Hepatocyte (in vitro differentiated cells): ENCODE measurements at regions not wholly inside any gene's neighbourhood (a gene's known extent, or its start where the extent isn't known, plus 50 kb on each side); places are given as distances from the start of the nearest gene placed in this dataset.

Source experiments
- DNase-seq: peaks from one replicate; pipeline ENCODE4 v3.0.0-alpha.2; 2016; ENCODE audit warnings: low spot score
- H2AFZ ChIP-seq: fragments of 200-600 bp; sonication (generic); 2 replicates; pipeline ENCODE4 v1.6.0; 2016; ENCODE audit warnings: antibody characterized with exemption, mild to moderate bottlenecking
- H3K27ac ChIP-seq: fragments of 200-600 bp; sonication (generic); 2 replicates; pipeline ENCODE4 v1.5.1; 2016; ENCODE audit warnings: mild to moderate bottlenecking
- H3K27me3 ChIP-seq: fragments of 200-600 bp; sonication (generic); 2 replicates; pipeline ENCODE4 v1.6.1; 2016
- H3K36me3 ChIP-seq: fragments of 200-600 bp; sonication (generic); replicated peaks from 2 replicates; pipeline ENCODE4 v1.5.1; 2016; ENCODE audit warnings: low read depth; ENCODE audit not compliant: insufficient read depth
- H3K4me1 ChIP-seq: fragments of 200-600 bp; sonication (generic); 2 replicates; pipeline ENCODE4 v1.5.1; 2016; ENCODE audit warnings: mild to moderate bottlenecking, moderate library complexity; ENCODE audit not compliant: insufficient read depth
- H3K4me2 ChIP-seq: fragments of 200-600 bp; sonication (generic); 2 replicates; pipeline ENCODE4 v1.6.0; 2016
- H3K4me3 ChIP-seq: fragments of 200-600 bp; sonication (generic); 2 replicates; pipeline ENCODE4 v1.5.1; 2016; ENCODE audit warnings: mild to moderate bottlenecking
- H3K79me2 ChIP-seq: fragments of 200-600 bp; sonication (generic); 2 replicates; pipeline ENCODE4 v1.6.0; 2017; ENCODE audit warnings: mild to moderate bottlenecking
- H3K9me2 ChIP-seq: fragments of 200-600 bp; sonication (generic); replicated peaks from 2 replicates; pipeline ENCODE4 v1.6.0; 2017; ENCODE audit warnings: mild to moderate bottlenecking; ENCODE audit not compliant: insufficient read depth
- H3K9me3 ChIP-seq: fragments of 200-600 bp; sonication (generic); 2 replicates; pipeline ENCODE4 v1.5.1; 2016; ENCODE audit warnings: low read depth, mild to moderate bottlenecking
- H4K20me1 ChIP-seq: fragments of 200-600 bp; sonication (generic); 2 replicates; pipeline ENCODE4 v1.6.0; 2016; ENCODE audit warnings: mild to moderate bottlenecking; ENCODE audit not compliant: insufficient read depth, poor library complexity, severe bottlenecking
- CTCF ChIP-seq: fragments of 200-600 bp; sonication (generic); IDR thresholded peaks from 2 replicates; pipeline ENCODE4 v1.5.1; 2016; ENCODE audit warnings: antibody characterized with exemption, mild to moderate bottlenecking; ENCODE audit not compliant: poor library complexity
- EZH2 ChIP-seq: fragments of 200-600 bp; sonication (generic); IDR thresholded peaks from 2 replicates; pipeline ENCODE4 v1.6.1; 2016; ENCODE audit warnings: antibody characterized with exemption, mild to moderate bottlenecking, borderline replicate concordance
- EZH2phosphoT487 ChIP-seq: fragments of 200-600 bp; sonication (generic); IDR thresholded peaks from one replicate; pipeline ENCODE4 v1.6.1; 2018; ENCODE audit warnings: antibody characterized with exemption, mild to moderate bottlenecking, low read depth, moderate library complexity; ENCODE audit not compliant: unreplicated experiment, severe bottlenecking
- WGBS: methylation state at CpG from one replicate; pipeline ENCODE4 v1.1.6; 2016; ENCODE audit warnings: low lambda C conversion rate; ENCODE audit errors: missing lambda C conversion rate; 5-methylcytosine and 5-hydroxymethylcytosine counted together

GRCh38 chr6:115404446-115404845 lies 656.2 kb downstream of the FRK start:
- Histone ChIP-seq H3K79me2 (no peaks in the 10 kb centered on the region), H2AFZ (no peak overlapping the region)
- WGBS = 92% methylated on average over 1 of the region's 1 CpG

GRCh38 chr6:115398607-115399006 lies 662.1 kb downstream of the FRK start:
- H2AFZ ChIP-seq = no peak overlapping the region
- H3K4me1 ChIP-seq = no peaks in the 10 kb centered on the region
- no peaks in the 10 kb centered on the region for H3K79me2 ChIP-seq
- 93% methylated on average over 1 of the region's 1 CpG for WGBS
- no peak overlapping the region for H3K27ac ChIP-seq
- H4K20me1 ChIP-seq = no peaks in the 10 kb centered on the region
- H3K9me2 ChIP-seq = no peaks in the 10 kb centered on the region
- TF ChIP-seq CTCF (no peak), EZH2 (no peak), EZH2phosphoT487 (no peak)
- H3K27me3 ChIP-seq = no peaks in the 10 kb centered on the region
- no peak overlapping the region for H3K4me2 ChIP-seq
- H3K4me3 ChIP-seq = no peak overlapping the region
- no peaks in the 10 kb centered on the region for H3K9me3 ChIP-seq
- no peak for DNase-seq
- no peaks in the 10 kb centered on the region for H3K36me3 ChIP-seq

More at GRCh38 chr6:115404446-115404845, 656.2 kb downstream of the FRK start:
- Histone ChIP-seq H3K27ac (no peak overlapping the region), H4K20me1 (no peaks in the 10 kb centered on the region), H3K4me3 (no peak overlapping the region), H3K27me3 (no peaks in the 10 kb centered on the region), H3K36me3 (no peaks in the 10 kb centered on the region), H3K9me2 (no peaks in the 10 kb centered on the region), H3K9me3 (no peaks in the 10 kb centered on the region), H3K4me2 (no peak overlapping the region), H3K4me1 (no peaks in the 10 kb centered on the region)
- no peak for DNase-seq
- TF ChIP-seq CTCF (no peak), EZH2phosphoT487 (no peak)

- Histone ChIP-seq H3K27me3 (no peaks in the 10 kb centered on the region), H3K36me3 (no peaks in the 10 kb centered on the region), H3K4me3 (no peak overlapping the region), H4K20me1 (no peaks in the 10 kb centered on the region), H3K4me1 (no peaks in the 10 kb centered on the region), H3K4me2 (no peak overlapping the region), H3K27ac (no peak overlapping the region), H3K9me3 (no peaks in the 10 kb centered on the region), H2AFZ (no peak overlapping the region), H3K9me2 (no peaks in the 10 kb centered on the region), H3K79me2 (no peaks in the 10 kb centered on the region)
- no peak for DNase-seq
- TF ChIP-seq EZH2phosphoT487 = no peak
- no peak for TF ChIP-seq CTCF
- TF ChIP-seq EZH2 = no peak
- 96% methylated on average over 6 of the region's 6 CpGs for WGBS
Measured at GRCh38 chr6:115396112-115396906, 664.4 kb downstream of the FRK start.

GRCh38 chr6:115393821-115394220 lies 666.9 kb downstream of the FRK start:
- TF ChIP-seq EZH2 = no peak
- Histone ChIP-seq H3K27ac (no peak overlapping the region), H3K79me2 (no peaks in the 10 kb centered on the region), H3K36me3 (no peaks in the 10 kb centered on the region), H3K4me3 (no peak overlapping the region), H3K27me3 (no peaks in the 10 kb centered on the region), H3K9me2 (no peaks in the 10 kb centered on the region), H3K4me2 (no peak overlapping the region), H3K9me3 (no peaks in the 10 kb centered on the region), H2AFZ (no peak overlapping the region), H3K4me1 (no peaks in the 10 kb centered on the region), H4K20me1 (no peaks in the 10 kb centered on the region)
- no peak for DNase-seq
- 91% methylated on average over 5 of the region's 5 CpGs for WGBS
